Stimulated activated CD4-positive, alpha-beta T cell treated with anti-CD3 and anti-CD28 coated beads, TNF-alpha, amount 100 ng/mL, for 1 hour (primary cell): ENCODE measurements at regions not wholly inside any gene's neighbourhood (a gene's known extent, or its start where the extent isn't known, plus 50 kb on each side); places are given as distances from the start of the nearest gene placed in this dataset.
"Not testable (repeated sequence)": the region's sequence is repeated elsewhere in the genome, so short reads cannot be mapped to it uniquely, and the experiment has no call there.

Experiments
- DNase-seq, 3 donors: peaks; one replicate each; pipeline ENCODE4 v3.0.0-alpha.2; 2020; ENCODE audit warnings: low read depth in 3 of 3, low spot score in 1 of 3

GRCh38 chr21:35811191-35811806 lies 249.0 kb downstream of the SETD4 start:
- no peak for DNase-seq

- no peak for DNase-seq
These were observed 249.8 kb downstream of the SETD4 start for GRCh38 chr21:35810431-35810970.

- no peak for DNase-seq
These were observed 258.9 kb downstream of the SETD4 start for GRCh38 chr21:35801391-35801790.

GRCh38 chr21:35800796-35801385 lies 259.4 kb downstream of the SETD4 start:
- not testable (repeated sequence) for DNase-seq

- DNase-seq = no peak
These were observed 263.5 kb downstream of the SETD4 start for GRCh38 chr21:35796844-35797243.

GRCh38 chr21:35794527-35794926 lies 265.8 kb downstream of the SETD4 start:
- not testable (repeated sequence) for DNase-seq

- DNase-seq = no peak
These were observed 267.6 kb downstream of the SETD4 start for GRCh38 chr21:35792569-35793305.

GRCh38 chr21:35791541-35792325 lies 268.6 kb downstream of the SETD4 start:
- no peak for DNase-seq

- no peak for DNase-seq
These were observed 276.6 kb downstream of the SETD4 start for GRCh38 chr21:35783721-35784120.

- DNase-seq = no peak
These were observed 277.7 kb downstream of the SETD4 start for GRCh38 chr21:35782667-35783066.

- no peak for DNase-seq
These were observed 279.3 kb downstream of the SETD4 start for GRCh38 chr21:35780983-35781382.

- DNase-seq = no peak
These were observed 280.4 kb downstream of the SETD4 start for GRCh38 chr21:35779690-35780570.

- DNase-seq = no peak
These were observed 281.2 kb downstream of the SETD4 start for GRCh38 chr21:35779167-35779566.

GRCh38 chr21:35777081-35777480 lies 283.2 kb downstream of the SETD4 start:
- no peak for DNase-seq

GRCh38 chr21:35775778-35776544 lies 284.4 kb downstream of the SETD4 start:
- DNase-seq = no peak

- DNase-seq = no peak
These were observed 290.0 kb downstream of the SETD4 start for GRCh38 chr21:35770101-35770945.

GRCh38 chr21:35768187-35768586 lies 292.1 kb downstream of the SETD4 start:
- no peak for DNase-seq

- no peak for DNase-seq
These were observed 295.7 kb downstream of the SETD4 start for GRCh38 chr21:35764586-35764985.

GRCh38 chr21:35764077-35764476 lies 296.2 kb downstream of the SETD4 start:
- no peak for DNase-seq
